ENCODE measurements at regions not wholly inside any gene's neighbourhood (a gene's known extent, or its start where the extent isn't known, plus 50 kb on each side); places are given as distances from the start of the nearest gene placed in this dataset.

GRCh38 chr1:72697410-72697809 lies 415.1 kb upstream of the NEGR1 start:
- Histone ChIP-seq H3K27ac (ENCODE audit: low read depth, low read length) (no peak overlapping the region), H3K4me3 (ENCODE audit: low read depth, low read length) (no peak overlapping the region), H3K9me3 (ENCODE audit: control insufficient read depth, insufficient read depth, low read length) (no peaks in the 10 kb centered on the region), H3K27me3 (ENCODE audit: control insufficient read depth, insufficient read depth, low read length) (no peaks in the 10 kb centered on the region)
- TF ChIP-seq CTCF (IDR thresholded peaks at IDR 0.05; ENCODE audit: low read depth, low read length), result no peak
- DNase-seq (ENCODE audit: low read depth, low spot score), result no peak
- ChIA-PET CTCF (no interaction called here), POLR2A (no interaction called here)

- no peaks in the 10 kb centered on the region for H3K27me3 ChIP-seq (ENCODE audit: control insufficient read depth, insufficient read depth, low read length)
- ChIA-PET POLR2A (no interaction called here), CTCF (no interaction called here)
- no peak overlapping the region for H3K4me3 ChIP-seq (ENCODE audit: low read depth, low read length)
- DNase-seq (ENCODE audit: low read depth, low spot score), result no peak
- no peak overlapping the region for H3K27ac ChIP-seq (ENCODE audit: low read depth, low read length)
- no peak for TF ChIP-seq CTCF (IDR thresholded peaks at IDR 0.05; ENCODE audit: low read depth, low read length)
- H3K9me3 ChIP-seq (ENCODE audit: control insufficient read depth, insufficient read depth, low read length), result no peaks in the 10 kb centered on the region
Measured at GRCh38 chr1:72693899-72694298, 411.6 kb upstream of the NEGR1 start.

GRCh38 chr1:72693376-72693775 lies 411.0 kb upstream of the NEGR1 start:
- Histone ChIP-seq H3K27me3 (ENCODE audit: control insufficient read depth, insufficient read depth, low read length) (no peaks in the 10 kb centered on the region), H3K9me3 (ENCODE audit: control insufficient read depth, insufficient read depth, low read length) (no peaks in the 10 kb centered on the region), H3K27ac (ENCODE audit: low read depth, low read length) (no peak overlapping the region), H3K4me3 (ENCODE audit: low read depth, low read length) (no peak overlapping the region)
- no peak for DNase-seq (ENCODE audit: low read depth, low spot score)
- ChIA-PET CTCF (no interaction called here), POLR2A (no interaction called here)
- no peak for TF ChIP-seq CTCF (IDR thresholded peaks at IDR 0.05; ENCODE audit: low read depth, low read length)

- Histone ChIP-seq H3K27ac (ENCODE audit: low read depth, low read length) (no peak overlapping the region), H3K27me3 (ENCODE audit: control insufficient read depth, insufficient read depth, low read length) (no peaks in the 10 kb centered on the region), H3K9me3 (ENCODE audit: control insufficient read depth, insufficient read depth, low read length) (no peaks in the 10 kb centered on the region), H3K4me3 (ENCODE audit: low read depth, low read length) (no peak overlapping the region)
- ChIA-PET POLR2A (no interaction called here), CTCF (no interaction called here)
- DNase-seq (ENCODE audit: low read depth, low spot score), result no peak
- TF ChIP-seq CTCF (IDR thresholded peaks at IDR 0.05; ENCODE audit: low read depth, low read length), result no peak
Measured at GRCh38 chr1:72690871-72691270, 408.5 kb upstream of the NEGR1 start.

- ChIA-PET CTCF (no interaction called here), POLR2A (no interaction called here)
- Histone ChIP-seq H3K27me3 (ENCODE audit: control insufficient read depth, insufficient read depth, low read length) (no peaks in the 10 kb centered on the region), H3K27ac (ENCODE audit: low read depth, low read length) (no peak overlapping the region), H3K9me3 (ENCODE audit: control insufficient read depth, insufficient read depth, low read length) (no peaks in the 10 kb centered on the region), H3K4me3 (ENCODE audit: low read depth, low read length) (no peak overlapping the region)
- no peak for DNase-seq (ENCODE audit: low read depth, low spot score)
- TF ChIP-seq CTCF (IDR thresholded peaks at IDR 0.05; ENCODE audit: low read depth, low read length), result no peak
Measured at GRCh38 chr1:72678683-72679082, 396.3 kb upstream of the NEGR1 start.
